Stimulated activated CD8-positive, alpha-beta memory T cell treated with anti-CD3 and anti-CD28 coated beads, Interleukin-2, amount 100 ng/mL, for 1 hour (primary cell): ENCODE measurements at regions not wholly inside any gene's neighbourhood (a gene's known extent, or its start where the extent isn't known, plus 50 kb on each side); places are given as distances from the start of the nearest gene placed in this dataset.

Experiments
- DNase-seq, 2 donors: peaks; one replicate each; pipeline ENCODE4 v3.0.0-alpha.2; 2020; ENCODE audit warnings: low read depth in 2 of 2

- DNase-seq: no peak
Observed at GRCh38 chrX:5536261-5536660, 692.4 kb downstream of the NLGN4X start.

GRCh38 chrX:5528057-5528456 is 700.6 kb downstream of the NLGN4X start:
- DNase-seq: no peak

GRCh38 chrX:5526191-5526590 is 702.5 kb downstream of the NLGN4X start:
- DNase-seq: no peak

GRCh38 chrX:5490786-5491563 is 737.7 kb downstream of the NLGN4X start:
- DNase-seq: no peak

- no peak for DNase-seq
Observed at GRCh38 chrX:5474282-5474681, 754.4 kb downstream of the NLGN4X start.

GRCh38 chrX:5458300-5458842 is 770.3 kb downstream of the NLGN4X start:
- no peak for DNase-seq

GRCh38 chrX:5449323-5449722 is 779.3 kb downstream of the NLGN4X start:
- no peak for DNase-seq

GRCh38 chrX:5431823-5432222 is 796.8 kb downstream of the NLGN4X start:
- DNase-seq: no peak

- DNase-seq: no peak
Observed at GRCh38 chrX:5425119-5425518, 803.5 kb downstream of the NLGN4X start.

- no peak for DNase-seq
Observed at GRCh38 chrX:5417381-5417780, 811.3 kb downstream of the NLGN4X start.

GRCh38 chrX:5415738-5416137 is 812.9 kb downstream of the NLGN4X start:
- DNase-seq: no peak

GRCh38 chrX:5409106-5409505 is 819.6 kb downstream of the NLGN4X start:
- no peak for DNase-seq

GRCh38 chrX:5402461-5402860 is 826.2 kb downstream of the NLGN4X start:
- DNase-seq: no peak

- DNase-seq: no peak
Observed at GRCh38 chrX:5399403-5399802, 829.3 kb downstream of the NLGN4X start.

GRCh38 chrX:5397409-5397808 is 831.3 kb downstream of the NLGN4X start:
- DNase-seq: no peak

GRCh38 chrX:5390376-5390775 is 838.3 kb downstream of the NLGN4X start:
- no peak for DNase-seq

GRCh38 chrX:5388087-5388486 is 840.6 kb downstream of the NLGN4X start:
- DNase-seq: no peak

GRCh38 chrX:5380426-5380825 is 848.2 kb downstream of the NLGN4X start:
- no peak for DNase-seq

- DNase-seq: no peak
Observed at GRCh38 chrX:5341902-5342301, 886.8 kb downstream of the NLGN4X start.

GRCh38 chrX:5337160-5337559 is 891.5 kb downstream of the NLGN4X start:
- no peak for DNase-seq

- no peak for DNase-seq
Observed at GRCh38 chrX:5324546-5324945, 904.1 kb downstream of the NLGN4X start.

- no peak for DNase-seq
Observed at GRCh38 chrX:5314148-5314547, 914.5 kb downstream of the NLGN4X start.

GRCh38 chrX:5307416-5307815 is 921.3 kb downstream of the NLGN4X start:
- no peak for DNase-seq

GRCh38 chrX:5306654-5307121 is 922.0 kb downstream of the NLGN4X start:
- no peak for DNase-seq
